Hepatocyte (in vitro differentiated cells): ENCODE measurements at regions not wholly inside any gene's neighbourhood (a gene's known extent, or its start where the extent isn't known, plus 50 kb on each side); places are given as distances from the start of the nearest gene placed in this dataset.

ENCODE experiments used
- EZH2phosphoT487 ChIP-seq: fragments of 200-600 bp; sonication (generic); IDR thresholded peaks from one replicate; pipeline ENCODE4 v1.6.1; 2018; ENCODE audit warnings: antibody characterized with exemption, mild to moderate bottlenecking, low read depth, moderate library complexity; ENCODE audit not compliant: unreplicated experiment, severe bottlenecking
- TF ChIP-seq, protein P1 (sequence below): fragments of 200-600 bp; sonication (generic); IDR thresholded peaks from 2 replicates; pipeline ENCODE4 v1.5.1; 2016; ENCODE audit warnings: antibody characterized with exemption, mild to moderate bottlenecking; ENCODE audit not compliant: poor library complexity

DNA sequence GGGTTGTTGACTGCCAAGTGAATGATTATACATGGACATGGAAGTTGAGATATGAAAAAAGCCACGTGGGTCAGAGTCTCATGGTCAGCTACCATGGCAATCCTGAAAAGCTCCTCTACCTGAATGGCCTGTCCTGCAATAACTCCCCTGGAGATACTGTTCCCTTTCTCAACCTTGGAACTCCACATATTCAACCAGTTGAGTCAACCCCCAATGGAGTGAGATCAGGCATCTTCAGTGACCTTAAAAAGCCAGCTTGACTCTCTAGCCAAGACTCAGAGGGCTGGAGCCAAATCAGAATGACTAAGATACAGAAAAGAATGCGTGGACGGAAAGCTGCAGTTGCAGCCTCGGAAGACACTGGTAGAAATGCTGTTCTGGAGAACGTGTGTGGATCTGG lies 341.3 kb downstream of the FOXA2 start:
- TF ChIP-seq, protein P1, sequence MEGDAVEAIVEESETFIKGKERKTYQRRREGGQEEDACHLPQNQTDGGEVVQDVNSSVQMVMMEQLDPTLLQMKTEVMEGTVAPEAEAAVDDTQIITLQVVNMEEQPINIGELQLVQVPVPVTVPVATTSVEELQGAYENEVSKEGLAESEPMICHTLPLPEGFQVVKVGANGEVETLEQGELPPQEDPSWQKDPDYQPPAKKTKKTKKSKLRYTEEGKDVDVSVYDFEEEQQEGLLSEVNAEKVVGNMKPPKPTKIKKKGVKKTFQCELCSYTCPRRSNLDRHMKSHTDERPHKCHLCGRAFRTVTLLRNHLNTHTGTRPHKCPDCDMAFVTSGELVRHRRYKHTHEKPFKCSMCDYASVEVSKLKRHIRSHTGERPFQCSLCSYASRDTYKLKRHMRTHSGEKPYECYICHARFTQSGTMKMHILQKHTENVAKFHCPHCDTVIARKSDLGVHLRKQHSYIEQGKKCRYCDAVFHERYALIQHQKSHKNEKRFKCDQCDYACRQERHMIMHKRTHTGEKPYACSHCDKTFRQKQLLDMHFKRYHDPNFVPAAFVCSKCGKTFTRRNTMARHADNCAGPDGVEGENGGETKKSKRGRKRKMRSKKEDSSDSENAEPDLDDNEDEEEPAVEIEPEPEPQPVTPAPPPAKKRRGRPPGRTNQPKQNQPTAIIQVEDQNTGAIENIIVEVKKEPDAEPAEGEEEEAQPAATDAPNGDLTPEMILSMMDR = no peak
- no peak for TF ChIP-seq EZH2phosphoT487
